NCI-H187 treated with DMSO at 0.1 percent for 48 hours (cell line): ENCODE measurements at regions not wholly inside any gene's neighbourhood (a gene's known extent, or its start where the extent isn't known, plus 50 kb on each side); places are given as distances from the start of the nearest gene placed in this dataset.

Experiments
- DNase-seq: peaks from one replicate; lab custom pipeline; 2025; lab: John Stamatoyannopoulos, UW

DNA sequence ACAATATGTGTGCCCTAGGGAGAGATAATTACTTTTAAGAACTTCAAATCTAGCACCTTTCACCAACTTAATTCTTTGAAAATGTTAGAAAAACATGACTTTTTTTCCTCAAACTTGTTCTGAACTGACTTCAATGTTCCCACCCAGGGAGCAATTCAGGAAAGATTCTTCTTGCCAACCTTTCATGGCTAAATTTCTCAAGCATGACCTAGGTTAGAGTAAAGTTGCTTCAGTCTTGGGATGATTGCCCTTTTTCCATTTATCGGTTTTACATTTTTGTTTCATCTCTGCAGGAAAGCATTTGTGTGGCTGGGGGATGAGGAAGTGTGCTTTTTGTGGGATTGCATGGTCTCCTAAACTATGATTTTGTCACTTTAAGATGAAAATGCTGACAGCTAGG lies 647.7 kb downstream of the LTN1 start:
- no peak for DNase-seq

DNA sequence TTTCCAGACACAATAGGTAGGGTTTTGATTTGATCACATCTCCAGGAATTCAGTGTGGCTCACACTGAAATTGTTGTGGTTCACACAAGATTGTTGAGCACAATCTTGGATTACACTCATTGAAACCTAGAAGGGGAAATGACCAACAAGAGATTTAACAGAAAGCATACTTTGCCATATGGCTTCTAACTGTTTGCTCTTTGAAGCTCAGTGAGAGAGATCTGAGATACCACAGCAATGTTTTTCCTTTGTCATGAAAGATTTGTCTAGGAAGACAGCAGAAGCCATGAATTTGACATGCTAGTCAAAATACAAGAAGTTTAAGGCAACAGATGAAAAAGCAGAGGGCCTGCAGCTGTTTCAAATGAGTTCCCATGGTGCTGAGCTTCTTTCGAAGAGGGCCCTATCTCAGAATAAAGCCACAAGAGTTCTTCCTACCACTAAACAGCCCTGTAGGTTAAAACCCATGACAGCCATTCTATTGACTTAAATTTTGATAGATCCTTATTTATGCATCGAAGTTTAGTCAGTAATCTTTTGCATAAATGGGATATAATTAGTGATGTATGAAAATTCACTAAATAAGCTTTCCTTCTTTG lies 650.4 kb downstream of the LTN1 start:
- no peak for DNase-seq

DNA sequence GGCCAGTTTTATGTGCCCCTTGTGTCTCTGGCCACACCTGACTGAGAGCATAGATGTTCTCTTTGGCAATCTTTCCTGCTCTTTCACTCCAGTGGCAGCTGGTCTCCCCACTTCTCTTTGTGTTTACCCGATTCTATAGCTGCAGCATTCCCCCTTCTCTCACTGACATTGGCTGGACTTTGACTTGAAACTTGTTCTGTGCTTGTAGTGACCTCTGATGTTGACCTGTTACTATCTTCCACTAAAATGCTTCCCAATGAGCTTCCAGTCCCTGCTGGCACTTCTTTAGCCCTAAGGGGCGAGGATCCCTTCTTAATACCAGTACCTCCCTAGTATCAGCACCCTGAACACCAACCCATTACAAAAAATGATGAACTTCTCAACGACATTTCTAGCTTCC lies 653.3 kb downstream of the LTN1 start:
- no peak for DNase-seq

DNA sequence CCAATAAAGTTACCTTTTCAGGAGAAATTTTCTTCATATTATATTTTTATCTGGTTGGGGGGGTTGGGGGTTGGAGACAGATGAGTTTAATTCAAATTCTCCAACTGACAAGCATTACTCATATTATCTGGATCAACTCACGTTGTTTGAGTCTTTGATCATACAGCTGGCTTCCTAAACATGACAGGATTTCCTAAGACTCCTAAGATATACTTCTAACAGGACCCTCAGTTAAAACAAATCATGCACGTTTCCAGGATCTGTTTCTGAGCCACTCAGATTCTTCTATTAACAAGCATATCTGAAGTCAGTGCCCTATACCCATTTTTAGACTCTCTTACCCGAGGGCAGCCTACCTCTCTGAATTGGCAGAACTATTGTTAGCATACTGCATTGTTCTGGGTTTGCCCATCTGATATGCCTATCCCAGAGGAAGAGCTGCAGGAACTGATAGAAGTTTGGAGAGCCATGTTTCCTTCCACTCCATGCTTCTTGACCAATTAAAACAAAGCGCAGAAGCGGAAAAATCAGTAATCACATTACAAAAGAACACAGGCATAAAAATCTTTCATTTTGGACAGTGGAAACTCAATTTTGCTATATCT lies 653.9 kb downstream of the LTN1 start:
- DNase-seq: no peak

DNA sequence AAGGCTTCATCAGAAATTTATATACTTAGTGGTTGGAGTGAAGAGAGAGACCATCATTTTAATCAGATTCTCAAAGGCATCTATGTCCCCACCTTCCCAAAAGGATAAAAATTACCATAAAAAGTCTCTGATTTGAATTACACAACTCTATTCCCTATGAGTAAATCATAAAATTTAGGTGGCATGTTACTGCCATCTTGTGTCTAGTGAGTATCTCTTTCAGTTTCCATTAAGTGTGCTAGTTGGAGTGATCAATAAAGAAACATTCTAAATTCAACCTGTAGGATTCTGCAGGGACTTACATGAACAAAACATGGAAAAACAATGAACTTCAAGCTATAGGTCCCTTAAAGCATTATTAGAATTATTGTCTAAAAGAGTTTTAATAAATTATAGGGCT lies 655.4 kb downstream of the LTN1 start:
- DNase-seq: no peak

- DNase-seq: no peak
These were observed 656.4 kb downstream of the LTN1 start for GRCh38 chr21:28336314-28336713.

DNA sequence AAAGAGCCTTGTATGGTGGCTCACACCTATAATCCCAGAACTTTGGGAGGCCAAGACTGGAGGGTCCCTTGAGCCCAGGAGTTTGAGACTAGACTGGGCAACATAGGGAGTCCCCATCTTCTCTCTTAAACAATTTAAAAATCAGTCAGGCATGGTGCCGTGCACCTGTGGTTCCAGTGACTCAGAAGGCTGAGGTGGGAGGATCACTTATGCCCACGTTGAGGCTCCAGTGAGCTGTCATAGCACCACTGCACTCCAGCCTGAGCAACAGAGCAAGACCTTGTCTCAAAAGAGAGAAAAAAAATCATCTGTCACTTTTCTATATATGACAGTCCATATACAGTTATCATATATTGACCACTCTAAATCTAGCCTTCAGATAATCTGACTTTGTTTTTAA lies 658.3 kb downstream of the LTN1 start:
- DNase-seq: no peak

- no peak for DNase-seq
These were observed 659.0 kb downstream of the LTN1 start for GRCh38 chr21:28333578-28334075.

DNA sequence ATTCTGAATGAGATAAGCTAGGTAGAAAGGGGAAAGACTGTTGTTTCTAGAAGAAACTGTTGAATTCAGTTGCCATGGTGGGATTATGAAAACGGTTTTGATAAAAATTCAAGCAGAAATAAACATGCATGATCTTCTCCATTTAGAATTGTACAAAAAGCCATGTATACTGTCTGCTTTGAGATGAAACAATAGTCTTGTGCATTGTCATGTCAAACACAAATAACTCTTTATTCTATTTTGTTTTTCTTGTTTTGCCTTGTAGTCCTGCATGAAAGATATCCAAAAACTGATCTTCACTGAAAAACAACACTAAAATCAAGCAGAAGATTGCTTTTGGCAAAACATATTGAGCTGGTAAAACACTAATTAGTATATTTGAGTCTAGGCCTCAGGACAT lies 659.9 kb downstream of the LTN1 start:
- no peak for DNase-seq

GRCh38 chr21:28325618-28326017 lies 667.1 kb downstream of the LTN1 start:
- DNase-seq: no peak

- DNase-seq: no peak
These were observed 668.0 kb downstream of the LTN1 start for GRCh38 chr21:28324690-28325089.

GRCh38 chr21:28317177-28317950 lies 675.3 kb downstream of the LTN1 start:
- DNase-seq: no peak

DNA sequence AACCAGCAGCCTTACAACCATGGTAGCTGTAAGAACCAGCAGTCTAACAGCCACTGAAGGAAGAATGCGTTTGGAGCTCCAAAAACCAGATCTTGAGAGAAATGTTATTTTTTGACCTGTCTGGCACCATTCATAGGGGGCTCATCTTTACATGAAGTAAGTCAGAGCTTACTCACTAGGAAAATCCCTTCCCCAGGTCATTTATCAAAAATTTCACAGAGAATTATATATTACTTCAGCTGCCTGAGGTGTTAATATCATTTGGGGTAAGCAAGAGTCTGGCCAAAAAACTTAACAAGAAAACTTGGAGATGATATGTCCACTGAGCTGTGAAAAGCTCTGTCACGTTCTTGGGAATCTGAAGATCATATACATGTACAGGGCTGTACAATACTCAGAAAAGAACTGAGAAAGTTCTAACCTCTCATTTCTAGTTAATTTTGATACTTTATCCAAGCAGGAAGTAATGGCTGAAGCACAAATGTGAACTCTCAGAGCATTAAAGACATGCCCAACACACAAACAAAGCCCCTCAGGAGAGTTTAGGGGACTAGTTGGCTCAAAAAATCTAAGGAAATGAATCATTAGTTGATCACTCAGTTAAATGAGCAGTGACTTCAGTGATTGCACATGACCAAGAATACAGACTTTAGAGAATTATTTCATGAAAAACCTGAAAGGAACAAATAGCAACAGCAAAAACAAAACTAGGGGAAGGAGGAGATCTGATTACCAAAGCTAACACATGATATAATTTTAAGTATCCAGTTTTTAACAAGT lies 681.1 kb downstream of the LTN1 start:
- no peak for DNase-seq

GRCh38 chr21:28310711-28311110 lies 682.0 kb downstream of the LTN1 start:
- no peak for DNase-seq

DNA sequence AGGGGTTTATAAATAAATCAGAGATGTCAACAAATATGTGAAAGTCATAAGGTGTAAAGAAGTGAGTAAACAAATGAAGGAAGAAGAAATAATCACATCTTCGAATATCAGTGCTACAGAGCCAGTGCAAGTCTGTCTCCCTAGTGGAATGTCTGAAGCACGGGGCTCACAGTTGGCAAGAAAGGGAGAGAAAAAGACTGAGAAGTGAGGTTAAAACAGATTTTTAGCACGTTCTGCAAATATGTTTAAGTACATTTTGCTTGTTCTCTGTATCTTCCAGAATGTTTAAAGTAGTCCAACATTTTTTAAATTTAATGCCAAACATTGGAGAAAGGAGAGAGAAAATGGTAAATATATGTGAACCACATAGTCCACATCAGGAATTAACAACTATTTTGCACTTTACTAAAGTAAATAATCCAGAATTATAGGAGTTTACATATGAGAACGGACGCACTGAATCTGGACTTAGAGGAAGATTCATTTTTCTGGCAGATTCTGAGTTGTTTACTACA lies 682.4 kb downstream of the LTN1 start:
- no peak for DNase-seq

DNA sequence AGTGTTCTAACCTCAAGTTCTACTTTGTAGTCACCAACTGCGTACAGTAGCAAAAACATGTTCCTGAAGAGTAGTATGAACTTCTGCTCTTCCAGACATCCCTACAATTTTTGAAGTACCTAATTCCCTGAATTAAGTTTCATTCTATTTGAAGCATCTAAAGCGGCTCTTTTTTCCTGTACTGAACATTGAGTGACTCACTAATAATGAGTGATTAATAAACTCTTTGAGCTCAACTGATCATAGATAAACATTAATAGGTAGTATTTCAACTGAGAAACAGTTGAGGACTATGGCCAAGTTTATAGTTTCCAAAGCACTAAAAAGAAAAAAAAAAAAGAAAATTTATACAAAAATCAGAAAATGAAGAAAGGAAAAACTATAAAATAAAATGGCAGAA lies 683.1 kb downstream of the LTN1 start:
- DNase-seq: no peak

DNA sequence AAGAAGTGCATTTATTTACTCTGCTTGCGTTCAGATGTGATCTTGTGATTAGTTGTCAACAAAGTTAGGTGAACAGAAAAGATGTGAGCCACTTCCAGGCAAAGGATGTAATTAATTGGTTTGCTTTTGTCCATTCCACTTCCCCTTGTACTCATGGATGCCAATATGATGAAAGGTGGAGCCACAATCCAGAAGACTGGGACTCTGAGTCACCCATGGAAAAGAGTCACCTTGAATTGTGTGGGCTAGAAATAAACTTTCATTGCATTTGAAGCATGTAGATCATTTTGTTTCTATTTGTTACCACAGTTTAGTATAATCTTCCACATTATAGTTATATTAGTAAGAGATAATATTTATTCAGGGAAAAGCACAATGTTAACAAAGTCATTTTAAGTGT lies 684.2 kb downstream of the LTN1 start:
- DNase-seq: no peak

DNA sequence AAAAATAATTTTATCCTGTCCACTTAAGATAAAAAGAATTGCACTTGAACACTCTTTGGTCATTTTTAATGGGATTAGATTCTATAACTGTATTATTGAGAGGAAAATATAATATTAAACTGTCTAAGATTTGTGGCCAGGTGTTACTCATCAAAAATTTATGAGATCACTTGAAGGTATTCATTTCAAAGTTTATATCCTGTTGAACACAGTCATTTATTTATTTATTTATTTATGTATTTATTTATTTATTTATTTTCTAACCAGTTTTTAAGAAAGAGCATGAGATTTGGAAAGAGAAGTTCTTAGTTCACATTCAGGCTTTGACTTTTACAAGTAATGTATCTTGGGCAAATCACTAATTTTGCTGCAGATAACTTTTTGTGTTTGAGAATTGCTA lies 692.7 kb downstream of the LTN1 start:
- DNase-seq: no peak

DNA sequence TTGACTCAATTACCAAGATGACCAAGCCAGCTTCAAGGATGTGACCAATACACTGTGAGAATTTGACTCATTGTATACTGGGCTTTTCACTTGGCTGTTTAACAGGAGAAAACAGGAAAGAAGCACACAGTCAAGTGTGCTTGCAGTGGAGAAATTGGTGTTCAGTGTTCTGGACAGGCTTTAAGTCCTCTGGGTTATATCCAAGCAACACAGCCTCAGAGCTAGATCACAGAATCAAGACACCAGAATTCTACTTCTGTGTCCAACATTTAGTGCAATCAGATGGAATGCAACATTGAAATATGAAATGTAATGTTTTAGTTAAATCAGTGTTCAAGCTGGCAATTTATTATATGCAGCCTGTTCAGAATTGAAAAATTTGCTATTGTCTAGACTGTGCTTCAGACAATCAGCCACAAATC lies 694.4 kb downstream of the LTN1 start:
- DNase-seq: no peak

GRCh38 chr21:28294051-28294450 lies 698.6 kb downstream of the LTN1 start:
- DNase-seq: no peak

- no peak for DNase-seq
These were observed 708.8 kb downstream of the LTN1 start for GRCh38 chr21:28283641-28284490.
